ENCODE measurements at regions not wholly inside any gene's neighbourhood (a gene's known extent, or its start where the extent isn't known, plus 50 kb on each side); places are given as distances from the start of the nearest gene placed in this dataset.

DNA sequence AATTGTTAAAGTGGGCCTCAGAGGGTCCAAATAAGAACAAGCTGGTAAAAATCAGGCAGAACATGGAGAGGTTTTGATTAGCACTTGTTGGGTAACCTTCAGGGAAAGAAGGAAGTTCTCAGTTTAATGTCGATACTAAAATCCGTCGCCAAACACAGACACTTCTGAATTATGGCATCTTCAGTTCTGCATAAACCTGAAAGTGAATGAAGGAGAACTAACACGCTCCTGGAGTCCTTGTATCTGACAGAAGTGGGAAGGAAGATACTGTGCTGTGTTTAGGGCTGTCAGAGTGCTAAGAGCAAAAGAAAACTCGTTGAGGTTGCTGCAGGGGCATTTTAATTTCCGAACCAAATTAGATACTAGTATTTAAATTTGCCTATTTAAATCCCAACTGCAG lies 106.2 kb downstream of the TMA16 start:
- Histone ChIP-seq H3K9me3 (no peaks in the 10 kb centered on the region), H3K27ac (no peak overlapping the region), H3K36me3 (no peaks in the 10 kb centered on the region), H3K27me3 (no peaks in the 10 kb centered on the region), H3K4me1 (no peaks in the 10 kb centered on the region), H3K4me3 (no peak overlapping the region)
- no peak for TF ChIP-seq POLR2A (IDR thresholded peaks at IDR 0.05)
- TF ChIP-seq, protein P1, sequence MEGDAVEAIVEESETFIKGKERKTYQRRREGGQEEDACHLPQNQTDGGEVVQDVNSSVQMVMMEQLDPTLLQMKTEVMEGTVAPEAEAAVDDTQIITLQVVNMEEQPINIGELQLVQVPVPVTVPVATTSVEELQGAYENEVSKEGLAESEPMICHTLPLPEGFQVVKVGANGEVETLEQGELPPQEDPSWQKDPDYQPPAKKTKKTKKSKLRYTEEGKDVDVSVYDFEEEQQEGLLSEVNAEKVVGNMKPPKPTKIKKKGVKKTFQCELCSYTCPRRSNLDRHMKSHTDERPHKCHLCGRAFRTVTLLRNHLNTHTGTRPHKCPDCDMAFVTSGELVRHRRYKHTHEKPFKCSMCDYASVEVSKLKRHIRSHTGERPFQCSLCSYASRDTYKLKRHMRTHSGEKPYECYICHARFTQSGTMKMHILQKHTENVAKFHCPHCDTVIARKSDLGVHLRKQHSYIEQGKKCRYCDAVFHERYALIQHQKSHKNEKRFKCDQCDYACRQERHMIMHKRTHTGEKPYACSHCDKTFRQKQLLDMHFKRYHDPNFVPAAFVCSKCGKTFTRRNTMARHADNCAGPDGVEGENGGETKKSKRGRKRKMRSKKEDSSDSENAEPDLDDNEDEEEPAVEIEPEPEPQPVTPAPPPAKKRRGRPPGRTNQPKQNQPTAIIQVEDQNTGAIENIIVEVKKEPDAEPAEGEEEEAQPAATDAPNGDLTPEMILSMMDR (IDR thresholded peaks at IDR 0.05) = no peak
- 54 to 61% methylated on average over 6 of the region's 6 CpGs for WGBS, 2 donors
- no peak for DNase-seq
- intact Hi-C loops (cut with DNase I) = no loop called here

DNA sequence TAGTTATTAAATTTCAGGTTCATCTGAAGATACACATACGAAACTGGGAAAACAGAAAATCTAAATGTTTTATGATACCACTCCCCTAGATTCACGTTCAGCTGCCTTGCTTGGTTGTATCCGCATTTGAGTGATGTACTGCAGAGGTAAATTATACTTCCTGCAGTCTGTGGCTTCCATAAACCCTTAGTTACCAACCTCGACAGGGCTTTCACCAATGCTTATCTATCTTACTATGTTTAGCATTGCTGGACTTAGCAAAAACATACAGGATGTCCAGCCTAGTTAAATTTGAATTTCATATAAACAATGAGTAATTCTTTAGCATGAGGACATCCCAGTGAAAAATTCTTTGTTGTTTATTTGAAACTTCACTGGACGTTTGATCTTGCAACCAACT lies 108.8 kb downstream of the TMA16 start:
- H3K4me1 ChIP-seq = no peaks in the 10 kb centered on the region
- H3K27me3 ChIP-seq = no peaks in the 10 kb centered on the region
- no peaks in the 10 kb centered on the region for H3K36me3 ChIP-seq
- no peaks in the 10 kb centered on the region for H3K9me3 ChIP-seq
- WGBS, 2 donors = 40 to 49% methylated on average over 5 of the region's 5 CpGs
- H3K4me3 ChIP-seq = no peak overlapping the region
- H3K27ac ChIP-seq = no peak overlapping the region
- TF ChIP-seq POLR2A (IDR thresholded peaks at IDR 0.05) = no peak
- TF ChIP-seq, protein P1 (IDR thresholded peaks at IDR 0.05) = no peak
- intact Hi-C loops (cut with DNase I) = no loop called here
- no peak for DNase-seq

DNA sequence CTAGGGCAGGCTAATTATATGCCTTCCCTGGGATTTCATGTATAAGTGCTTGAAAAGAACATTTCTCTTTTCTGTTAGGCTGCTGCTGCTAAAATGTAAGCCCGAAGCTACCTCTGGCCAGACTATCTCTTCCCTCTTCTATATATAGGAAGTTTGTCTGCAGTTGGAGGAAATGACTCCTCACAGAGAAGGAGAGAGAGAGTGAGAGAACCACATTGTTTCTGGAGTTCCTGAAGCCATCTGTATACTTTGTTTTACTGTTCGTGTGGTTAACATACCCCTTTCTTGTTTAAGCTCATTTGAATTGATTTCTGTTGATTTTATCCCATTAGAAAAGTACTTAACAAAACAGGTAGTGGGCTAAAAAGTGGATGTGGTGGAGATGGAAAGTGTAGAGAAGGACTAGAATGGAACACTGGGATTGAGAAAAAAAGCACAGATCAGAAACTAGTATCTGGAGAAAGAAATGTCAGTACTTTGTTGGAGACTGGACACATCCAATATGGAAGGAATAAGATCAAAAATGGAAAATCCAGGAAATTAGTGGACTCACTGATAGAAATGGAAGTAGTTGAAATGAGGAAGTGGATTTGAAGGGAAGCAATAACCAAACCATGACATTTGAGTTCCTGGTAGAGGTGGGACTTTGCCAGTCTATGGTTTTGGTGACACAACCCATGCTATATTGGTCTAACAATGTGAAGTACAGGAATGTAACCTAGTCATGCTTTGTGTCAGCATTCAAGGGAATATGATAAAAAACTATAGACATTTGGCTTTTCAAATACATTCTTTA lies 112.6 kb downstream of the TMA16 start:
- intact Hi-C loops (cut with DNase I) = no loop called here
- Histone ChIP-seq H3K36me3 (no peaks in the 10 kb centered on the region), H3K4me1 (no peaks in the 10 kb centered on the region), H3K27me3 (no peaks in the 10 kb centered on the region), H3K4me3 (no peak overlapping the region), H3K9me3 (no peaks in the 10 kb centered on the region), H3K27ac (no peak overlapping the region)
- 39 to 40% methylated on average over 2 of the region's 2 CpGs for WGBS, 2 donors
- TF ChIP-seq, protein P1 (IDR thresholded peaks at IDR 0.05) = no peak
- no peak for TF ChIP-seq POLR2A (IDR thresholded peaks at IDR 0.05)
- DNase-seq = no peak

GRCh38 chr4:163609019-163609418 lies 114.5 kb downstream of the TMA16 start:
- DNase-seq = no peak
- intact Hi-C loops (cut with DNase I) = no loop called here
- TF ChIP-seq POLR2A (IDR thresholded peaks at IDR 0.05) = no peak
- TF ChIP-seq, protein P1 (IDR thresholded peaks at IDR 0.05) = no peak
- 61 to 66% methylated on average over 2 of the region's 2 CpGs for WGBS, 2 donors
- Histone ChIP-seq H3K27me3 (no peaks in the 10 kb centered on the region), H3K9me3 (no peaks in the 10 kb centered on the region), H3K36me3 (no peaks in the 10 kb centered on the region), H3K4me3 (peak overlapping the region in 1 of 4 donors; percentile 12), H3K27ac (no peak overlapping the region), H3K4me1 (no peaks in the 10 kb centered on the region)

DNA sequence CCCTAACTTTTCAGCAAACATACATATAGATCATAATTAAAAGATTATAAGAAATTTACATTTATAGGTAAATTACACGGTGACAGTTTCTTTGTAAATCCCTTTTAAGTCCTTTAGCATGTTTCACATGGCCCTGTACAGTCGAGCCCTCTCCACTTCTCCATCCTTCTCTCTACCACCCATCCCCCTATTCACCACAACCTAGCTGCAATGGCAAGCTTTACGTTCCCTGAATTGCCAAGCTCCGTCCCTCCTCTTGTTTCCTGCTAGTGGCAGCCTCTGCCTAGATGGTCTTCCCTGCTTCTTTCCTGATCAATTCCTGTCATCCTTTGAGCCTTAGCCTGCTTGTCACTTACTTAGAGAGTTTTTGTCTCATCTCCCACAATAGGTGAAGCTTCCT lies 116.2 kb downstream of the TMA16 start:
- Histone ChIP-seq H3K36me3 (no peaks in the 10 kb centered on the region), H3K4me1 (no peaks in the 10 kb centered on the region), H3K27me3 (no peaks in the 10 kb centered on the region), H3K9me3 (no peaks in the 10 kb centered on the region), H3K4me3 (peak overlapping the region in 2 of 4 donors; percentile 9 to 44), H3K27ac (peak overlapping the region in 1 of 4 donors; percentile 10)
- DNase-seq = no peak
- TF ChIP-seq POLR2A (IDR thresholded peaks at IDR 0.05) = no peak
- TF ChIP-seq, protein P1 (IDR thresholded peaks at IDR 0.05) = no peak
- 40 to 53% methylated on average over 4 of the region's 4 CpGs for WGBS, 2 donors
- intact Hi-C loops (cut with DNase I) = no loop called here
